ENCODE measurements at regions not wholly inside any gene's neighbourhood (a gene's known extent, or its start where the extent isn't known, plus 50 kb on each side); places are given as distances from the start of the nearest gene placed in this dataset.

GRCh38 chr10:44066527-44067255 is 318.2 kb downstream of the CXCL12 start:
- Histone ChIP-seq H3K36me3 (replicated peaks) (no peaks in the 10 kb centered on the region), H3K4me3 (ENCODE audit: low read depth, low read length) (no peak overlapping the region), H3K27me3 (replicated peaks) (no peaks in the 10 kb centered on the region), H3K27ac (no peak overlapping the region)
- TF ChIP-seq CTCF (IDR thresholded peaks at IDR 0.05; ENCODE audit: low read depth, low read length, missing control alignments) = no peak
- in situ Hi-C loops (cut with HindIII; ENCODE audit: low pct_ligation_motif_present, low sequenced_read_pairs) = no loop called here
- DNase-seq = no peak

GRCh38 chr10:44065788-44066526 is 318.9 kb downstream of the CXCL12 start:
- H3K27me3 ChIP-seq (replicated peaks) = no peaks in the 10 kb centered on the region
- no peak for DNase-seq
- TF ChIP-seq CTCF (IDR thresholded peaks at IDR 0.05; ENCODE audit: low read depth, low read length, missing control alignments) = no peak
- in situ Hi-C loops (cut with HindIII; ENCODE audit: low pct_ligation_motif_present, low sequenced_read_pairs) = no loop called here
- H3K4me3 ChIP-seq (ENCODE audit: low read depth, low read length) = no peak overlapping the region
- no peak overlapping the region for H3K27ac ChIP-seq
- H3K36me3 ChIP-seq (replicated peaks) = no peaks in the 10 kb centered on the region

GRCh38 chr10:44064987-44065787 is 319.7 kb downstream of the CXCL12 start:
- Histone ChIP-seq H3K27me3 (replicated peaks) (no peaks in the 10 kb centered on the region), H3K4me3 (ENCODE audit: low read depth, low read length) (no peak overlapping the region), H3K27ac (no peak overlapping the region), H3K36me3 (replicated peaks) (no peaks in the 10 kb centered on the region)
- in situ Hi-C loops (cut with HindIII; ENCODE audit: low pct_ligation_motif_present, low sequenced_read_pairs) = no loop called here
- no peak for TF ChIP-seq CTCF (IDR thresholded peaks at IDR 0.05; ENCODE audit: low read depth, low read length, missing control alignments)
- no peak for DNase-seq

GRCh38 chr10:44064317-44064716 is 320.6 kb downstream of the CXCL12 start:
- in situ Hi-C loops (cut with HindIII; ENCODE audit: low pct_ligation_motif_present, low sequenced_read_pairs) = no loop called here
- no peak overlapping the region for H3K27ac ChIP-seq
- DNase-seq = no peak
- H3K27me3 ChIP-seq (replicated peaks) = no peaks in the 10 kb centered on the region
- TF ChIP-seq CTCF (IDR thresholded peaks at IDR 0.05; ENCODE audit: low read depth, low read length, missing control alignments) = no peak
- H3K4me3 ChIP-seq (ENCODE audit: low read depth, low read length) = no peak overlapping the region
- H3K36me3 ChIP-seq (replicated peaks) = no peaks in the 10 kb centered on the region

GRCh38 chr10:44063686-44064085 is 321.2 kb downstream of the CXCL12 start:
- in situ Hi-C loops (cut with HindIII; ENCODE audit: low pct_ligation_motif_present, low sequenced_read_pairs) = no loop called here
- Histone ChIP-seq H3K27me3 (replicated peaks) (no peaks in the 10 kb centered on the region), H3K36me3 (replicated peaks) (no peaks in the 10 kb centered on the region), H3K27ac (no peak overlapping the region), H3K4me3 (ENCODE audit: low read depth, low read length) (no peak overlapping the region)
- DNase-seq = no peak
- TF ChIP-seq CTCF (IDR thresholded peaks at IDR 0.05; ENCODE audit: low read depth, low read length, missing control alignments) = no peak

All from brain microvascular endothelial cell (primary cell).